GM18502 (cell line): ENCODE measurements at regions not wholly inside any gene's neighbourhood (a gene's known extent, or its start where the extent isn't known, plus 50 kb on each side); places are given as distances from the start of the nearest gene placed in this dataset.

Experiments
- ATAC-seq: cut with Tn5 transposase; IDR thresholded peaks from one replicate; pipeline ENCODE4 v1.9.1; 2021; ENCODE audit warnings: mild to moderate bottlenecking; ENCODE audit not compliant: unreplicated experiment, poor library complexity

DNA sequence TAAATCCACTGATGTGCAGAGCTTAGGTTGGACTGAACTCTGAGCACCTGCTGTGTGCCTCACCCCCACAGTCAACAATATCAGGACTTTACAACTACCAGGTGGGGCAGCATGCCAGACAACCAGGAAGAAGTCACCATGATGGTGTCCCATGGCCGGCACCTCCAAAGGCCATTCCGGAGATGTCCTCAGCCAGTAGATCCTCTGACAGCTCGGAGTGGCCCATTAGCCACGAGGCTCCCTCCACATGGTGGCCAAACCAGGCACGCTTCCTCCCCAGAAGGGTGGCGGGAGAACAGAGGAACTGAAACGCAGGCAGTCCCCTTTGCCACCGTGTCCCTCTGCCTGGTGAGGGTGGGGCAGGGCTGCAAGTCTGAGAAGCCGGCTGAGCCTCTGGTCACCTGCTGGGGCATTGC, 390.0 kb downstream of the TNS3 start:
- ATAC-seq: no peak

- ATAC-seq: no peak
Measured at GRCh38 chr7:47191316-47191715, 390.6 kb downstream of the TNS3 start.

DNA sequence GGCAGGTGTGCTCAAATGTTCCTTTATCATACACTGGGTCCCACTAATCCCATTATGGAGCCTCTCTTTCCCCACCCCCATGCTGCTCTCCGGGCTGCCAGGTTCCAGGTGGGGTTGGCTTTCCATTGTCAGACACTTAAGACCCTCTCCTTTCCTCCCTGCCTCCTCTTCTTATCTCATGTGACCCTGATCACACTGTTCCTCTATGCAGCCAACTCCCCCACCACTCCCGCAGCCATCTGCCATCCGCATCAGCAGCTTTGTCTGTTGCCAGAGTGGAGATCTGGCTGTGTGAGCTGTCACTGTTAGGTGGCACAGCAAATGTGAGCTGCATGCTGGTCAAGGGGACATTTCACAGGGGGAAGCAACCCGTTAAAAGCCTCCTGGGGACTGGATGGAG, 391.4 kb downstream of the TNS3 start:
- ATAC-seq: no peak

DNA sequence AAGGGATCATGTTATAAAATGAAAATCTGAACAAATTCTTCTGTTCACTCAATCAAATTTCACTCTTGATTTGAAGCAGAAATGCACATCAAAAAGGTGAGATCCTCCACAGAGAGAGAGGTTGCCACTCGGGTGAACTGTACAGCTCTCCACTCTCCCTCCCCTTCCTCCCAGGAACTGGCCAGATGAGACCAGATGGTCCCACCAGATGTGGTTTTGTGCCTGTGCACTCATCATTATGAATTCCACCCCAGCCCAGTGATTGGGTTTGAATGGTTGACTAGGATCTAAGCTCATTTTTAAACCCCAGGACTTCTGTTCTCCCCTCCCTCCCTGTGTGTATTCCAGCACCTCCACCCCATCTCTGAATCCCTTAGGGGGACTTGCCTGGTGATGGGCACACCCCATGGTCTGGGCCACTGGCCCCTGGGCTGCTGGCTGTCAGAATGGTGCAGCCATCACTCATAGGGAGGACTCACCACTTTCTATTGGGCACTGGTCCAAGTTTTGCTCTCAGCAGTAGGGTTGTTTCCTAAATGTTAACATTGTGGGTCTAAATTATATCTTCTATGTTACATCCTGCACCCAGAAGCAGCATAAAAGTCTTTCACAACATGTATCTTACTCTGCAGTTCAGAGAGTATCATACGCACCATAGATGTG, 393.1 kb downstream of the TNS3 start:
- ATAC-seq: no peak

- ATAC-seq: no peak
Measured at GRCh38 chr7:47188136-47188535, 393.8 kb downstream of the TNS3 start.

DNA sequence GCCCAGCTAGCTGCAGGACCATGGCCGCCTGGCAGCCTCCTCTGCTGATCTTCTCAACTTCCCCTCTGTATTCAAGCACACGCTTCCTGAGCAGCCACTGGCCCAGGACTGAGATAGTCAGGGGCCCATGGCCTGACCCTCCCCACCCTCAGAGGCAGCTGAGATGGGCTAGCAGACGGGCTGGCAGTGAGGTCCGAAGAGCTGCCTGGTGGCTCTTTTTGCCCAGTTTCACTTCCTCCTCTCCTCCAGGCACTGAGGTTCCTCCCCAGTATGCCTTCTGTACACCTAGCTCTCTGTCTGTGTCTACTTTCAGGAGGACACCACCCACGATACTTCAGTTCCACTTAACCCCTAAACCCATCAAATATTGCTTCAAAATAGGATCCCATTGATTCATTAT, 395.6 kb downstream of the TNS3 start:
- peak; percentile 87 for ATAC-seq

DNA sequence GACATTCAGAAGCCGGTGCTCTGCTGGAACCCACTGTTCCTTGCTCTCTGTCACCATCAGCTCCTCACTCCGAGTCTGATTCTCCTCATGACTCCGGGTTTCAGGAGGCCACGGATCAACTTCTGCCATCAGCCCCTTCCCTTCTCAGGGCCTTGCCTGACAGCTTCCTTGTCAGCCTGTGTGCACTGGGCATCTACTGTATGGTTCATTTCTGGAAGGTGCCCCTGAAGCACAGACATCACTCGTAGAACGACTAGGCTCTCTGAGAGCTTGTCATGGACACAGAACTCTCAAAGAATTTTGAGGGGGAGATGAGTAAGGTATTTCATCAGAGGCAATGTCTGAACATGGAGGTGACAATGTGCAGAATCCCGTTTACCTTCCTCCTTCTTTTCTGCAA, 396.1 kb downstream of the TNS3 start:
- no peak for ATAC-seq

GRCh38 chr7:47185170-47185569, 396.7 kb downstream of the TNS3 start:
- no peak for ATAC-seq

DNA sequence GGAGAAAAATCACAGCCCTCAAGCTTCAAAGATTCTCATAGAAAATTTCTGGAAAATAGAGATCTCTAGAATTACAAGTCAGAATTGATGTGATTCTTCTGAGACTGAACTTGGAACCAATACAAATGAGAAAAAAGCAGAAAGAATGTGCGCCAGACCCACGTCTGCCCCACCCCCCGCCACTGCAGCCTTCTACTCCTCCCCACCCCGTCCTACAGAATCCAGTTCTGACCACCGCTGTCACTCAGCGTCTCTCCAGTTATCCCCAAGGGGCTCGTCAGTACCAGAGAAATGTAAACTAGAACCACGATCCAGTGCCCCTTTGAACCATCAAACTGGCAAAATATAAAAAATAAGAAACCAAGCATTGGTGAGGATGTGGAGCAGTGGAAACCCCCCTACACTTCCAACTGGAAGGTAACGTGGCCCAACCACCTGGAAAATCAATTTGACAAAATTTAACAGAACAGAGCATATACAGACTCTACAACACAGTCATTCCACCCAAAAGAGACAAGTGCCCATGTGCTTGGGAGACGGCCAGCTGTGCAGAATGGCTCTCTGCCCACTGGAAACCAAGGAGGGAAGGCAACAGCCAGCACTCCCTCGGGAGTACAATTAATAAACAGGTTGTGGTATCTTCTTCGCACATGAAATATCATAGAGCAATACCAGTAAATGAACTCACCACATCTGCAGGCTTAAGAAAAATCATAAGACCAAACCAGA, 397.9 kb downstream of the TNS3 start:
- ATAC-seq: no peak

DNA sequence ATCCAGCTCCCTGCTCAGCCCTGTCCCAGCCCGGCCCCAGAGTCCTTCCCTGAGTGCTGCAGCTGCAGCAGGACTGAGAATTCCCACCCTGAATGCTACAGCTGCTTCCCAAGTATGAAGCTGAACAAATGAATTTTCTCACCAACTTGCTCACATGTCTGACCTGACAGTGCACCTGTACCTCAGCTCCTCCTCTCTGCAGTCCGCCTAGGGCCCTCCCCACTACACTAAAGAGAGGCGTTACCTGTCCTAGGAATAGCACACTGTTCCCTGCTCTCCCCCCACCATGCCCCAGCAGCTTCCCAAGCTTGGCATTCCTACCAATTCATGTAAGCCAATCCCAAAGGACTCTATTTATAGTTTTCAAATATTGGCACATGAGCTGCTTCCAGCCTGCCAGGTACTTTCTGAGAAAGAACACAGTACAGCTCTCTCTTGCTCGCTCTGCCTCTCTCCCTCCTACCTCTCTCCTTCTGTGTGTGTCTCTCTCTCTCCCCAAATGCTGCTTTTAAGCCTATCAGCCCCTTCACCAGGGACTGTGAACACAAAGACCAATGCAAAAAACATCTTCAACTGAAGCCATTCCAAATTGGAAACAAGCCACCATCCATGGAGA, 400.1 kb downstream of the TNS3 start:
- no peak for ATAC-seq

- ATAC-seq: no peak
Measured at GRCh38 chr7:47180516-47180826, 401.4 kb downstream of the TNS3 start.

GRCh38 chr7:47179812-47180515, 401.9 kb downstream of the TNS3 start:
- ATAC-seq: no peak

DNA sequence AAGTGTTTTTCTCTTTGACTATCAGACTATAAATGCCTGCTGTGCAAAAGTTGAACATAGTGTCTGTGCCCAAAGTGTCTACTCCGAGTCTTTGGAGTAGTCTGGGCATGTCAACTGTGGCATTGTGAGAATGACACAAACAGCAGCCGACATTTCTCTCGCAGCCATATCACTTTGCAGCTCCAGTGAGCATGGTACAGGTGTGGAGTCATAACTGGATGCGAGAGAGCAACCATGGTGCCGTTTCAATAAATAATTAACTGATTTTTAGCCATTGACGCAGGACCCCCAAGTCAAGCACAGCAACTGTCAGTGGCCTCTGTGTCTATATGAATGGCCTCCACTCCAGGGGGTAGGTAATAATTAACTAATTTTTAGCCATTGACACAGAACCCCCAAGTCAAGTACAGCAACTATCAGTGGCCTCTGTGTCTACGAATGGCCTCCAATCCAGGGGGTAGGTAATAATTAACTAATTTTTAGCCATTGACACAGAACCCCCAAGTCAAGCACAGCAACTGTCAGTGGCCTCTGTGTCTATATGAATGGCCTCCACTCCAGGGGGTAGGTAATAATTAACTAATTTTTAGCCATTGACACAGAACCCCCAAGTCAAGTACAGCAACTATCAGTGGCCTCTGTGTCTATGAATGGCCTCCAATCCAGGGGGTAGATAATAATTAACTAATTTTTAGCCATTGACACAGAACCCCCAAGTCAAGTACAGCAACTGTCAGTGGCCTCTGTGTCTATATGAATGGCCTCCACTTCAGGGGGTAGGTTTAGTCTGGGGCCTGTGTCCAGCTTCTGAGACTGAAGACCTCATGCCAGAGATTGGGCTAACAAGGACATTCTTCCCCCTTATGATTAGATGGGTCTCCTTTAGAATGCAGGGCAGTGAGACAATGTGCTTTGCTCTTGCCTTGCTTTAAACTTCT, 409.0 kb downstream of the TNS3 start:
- peak; percentile 78 for ATAC-seq

DNA sequence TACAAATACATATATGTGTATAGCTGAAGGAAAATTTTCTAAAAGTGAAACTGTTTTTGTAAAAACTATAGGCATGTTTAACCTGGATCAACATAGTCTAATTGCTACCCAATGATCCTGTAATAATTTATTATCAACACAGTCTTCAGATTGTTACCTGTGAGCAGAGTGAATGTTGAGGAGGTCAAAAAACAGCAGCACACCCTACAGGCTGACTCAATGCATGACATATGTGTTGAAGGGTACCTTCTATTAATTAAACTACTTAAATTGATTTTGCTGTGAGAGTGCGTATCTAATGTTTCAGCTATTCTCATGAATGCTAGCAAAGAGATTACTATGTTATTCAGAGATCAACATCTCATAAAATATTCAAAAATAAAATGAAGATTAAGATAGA, 411.4 kb downstream of the TNS3 start:
- no peak for ATAC-seq

GRCh38 chr7:47154791-47155190, 427.1 kb downstream of the TNS3 start:
- no peak for ATAC-seq

DNA sequence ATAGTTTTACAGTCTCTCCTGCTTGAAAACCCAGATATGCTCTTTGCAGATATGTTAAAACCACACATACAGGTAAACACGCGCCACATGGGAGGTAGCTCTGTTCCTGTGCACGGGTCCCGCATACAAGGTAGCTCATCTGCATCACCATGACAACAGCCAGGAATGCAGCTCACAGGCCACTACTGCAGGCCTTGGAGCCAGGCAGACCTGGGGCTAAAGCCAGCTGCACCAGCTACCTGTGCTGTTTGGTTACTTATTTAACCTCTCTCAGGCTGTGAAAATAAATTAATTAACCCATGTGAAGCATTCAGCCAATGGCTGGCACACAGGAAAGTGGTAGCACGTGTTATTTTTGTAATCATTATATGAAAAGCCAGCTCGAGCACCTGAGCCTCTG, 428.3 kb downstream of the TNS3 start:
- no peak for ATAC-seq

DNA sequence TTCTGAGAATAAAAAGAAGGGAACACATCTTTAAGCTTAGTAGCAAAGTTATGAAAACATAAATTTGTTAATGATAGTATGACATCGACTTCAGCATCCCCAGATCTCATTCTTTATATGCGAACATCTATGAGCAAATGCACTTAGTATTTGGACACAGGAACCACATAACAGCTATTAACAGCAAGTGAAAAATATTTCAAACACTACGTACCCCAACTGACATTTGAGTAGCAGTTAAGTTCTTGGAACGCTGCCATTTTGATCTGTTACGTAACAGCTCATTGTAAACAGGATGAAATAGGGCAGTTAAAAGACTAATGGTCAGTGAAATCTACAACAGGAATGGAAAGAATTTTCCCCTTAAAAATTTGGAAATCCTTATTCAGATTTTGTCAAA, 428.9 kb downstream of the TNS3 start:
- ATAC-seq: no peak

- no peak for ATAC-seq
Measured at GRCh38 chr7:47152307-47152706, 429.6 kb downstream of the TNS3 start.

DNA sequence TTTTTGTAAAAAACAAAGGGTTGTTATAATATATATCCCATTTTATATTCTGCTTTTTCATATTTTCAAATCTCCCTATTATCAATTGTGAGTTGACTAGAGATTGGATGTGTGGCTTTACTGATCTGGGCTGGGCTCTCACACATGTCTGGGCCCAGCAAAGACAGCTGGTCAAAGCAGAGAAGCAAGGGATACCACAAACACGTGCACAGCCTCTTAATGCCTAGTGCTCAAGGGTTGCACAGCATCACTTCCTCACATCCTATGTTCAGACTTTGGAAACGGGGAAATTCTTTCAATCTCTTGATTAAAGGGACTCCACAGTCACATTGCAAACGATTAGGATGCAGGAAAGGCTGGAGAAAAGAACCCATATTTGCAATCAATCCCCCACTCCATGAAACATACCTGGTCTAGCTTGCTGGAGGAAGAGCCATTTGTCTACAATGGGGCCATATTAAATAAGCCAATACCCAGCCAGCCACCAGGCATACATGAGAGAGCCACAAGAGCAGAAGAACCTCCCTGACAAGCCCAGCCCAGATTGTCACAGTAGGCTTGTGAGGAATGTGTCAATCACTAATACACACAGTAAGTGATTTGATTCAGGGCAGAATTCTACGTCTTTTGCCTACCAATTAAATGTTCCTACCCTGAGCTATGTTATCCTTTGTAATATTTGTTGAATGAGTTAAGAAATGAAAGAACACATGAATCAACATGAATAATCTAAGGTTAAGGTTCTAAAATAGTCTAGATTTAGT, 431.2 kb downstream of the TNS3 start:
- no peak for ATAC-seq
